ENCODE measurements at regions not wholly inside any gene's neighbourhood (a gene's known extent, or its start where the extent isn't known, plus 50 kb on each side); places are given as distances from the start of the nearest gene placed in this dataset.

DNA sequence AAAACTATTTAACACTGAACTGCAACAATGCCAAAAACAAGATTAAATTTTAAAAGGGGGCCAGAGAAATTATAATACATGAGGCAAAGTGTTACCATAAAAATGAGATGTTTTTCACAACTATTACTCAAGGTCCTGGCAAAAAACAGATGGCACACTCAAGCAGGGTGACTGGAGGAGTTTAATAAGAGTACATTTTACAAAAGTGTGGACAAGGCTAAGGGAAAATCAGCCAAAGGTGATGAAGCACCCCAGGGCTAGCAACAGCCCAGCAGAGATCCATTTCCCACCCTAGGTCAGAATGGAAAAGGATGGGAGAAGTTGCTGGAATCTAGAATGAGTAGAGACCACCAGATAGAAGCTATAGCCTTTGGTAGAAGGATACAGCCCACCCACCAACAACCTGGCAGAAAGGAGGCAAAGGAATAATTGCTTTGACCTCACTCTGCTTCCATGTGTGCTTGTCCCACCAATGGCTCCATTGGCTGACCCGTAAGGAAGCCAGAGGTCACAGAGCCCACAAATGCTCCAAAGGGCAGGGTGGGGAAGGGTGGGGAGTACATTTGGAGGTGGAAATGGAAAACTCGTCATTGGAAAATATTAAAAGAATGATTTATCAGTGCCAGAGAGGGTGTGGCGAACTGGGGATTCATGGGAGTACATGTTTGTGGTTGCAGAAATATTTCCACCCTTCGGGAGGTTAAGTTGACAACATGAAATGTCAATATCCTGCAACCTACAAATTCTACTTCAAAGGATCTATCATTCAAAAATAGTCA, 161.0 kb upstream of the UBE2E2 start:
- H3K4me3 ChIP-seq (ENCODE audit: low read depth, low read length), result no peak overlapping the region
- no peak for DNase-seq (ENCODE audit: low read depth)
- TF ChIP-seq, protein P1, sequence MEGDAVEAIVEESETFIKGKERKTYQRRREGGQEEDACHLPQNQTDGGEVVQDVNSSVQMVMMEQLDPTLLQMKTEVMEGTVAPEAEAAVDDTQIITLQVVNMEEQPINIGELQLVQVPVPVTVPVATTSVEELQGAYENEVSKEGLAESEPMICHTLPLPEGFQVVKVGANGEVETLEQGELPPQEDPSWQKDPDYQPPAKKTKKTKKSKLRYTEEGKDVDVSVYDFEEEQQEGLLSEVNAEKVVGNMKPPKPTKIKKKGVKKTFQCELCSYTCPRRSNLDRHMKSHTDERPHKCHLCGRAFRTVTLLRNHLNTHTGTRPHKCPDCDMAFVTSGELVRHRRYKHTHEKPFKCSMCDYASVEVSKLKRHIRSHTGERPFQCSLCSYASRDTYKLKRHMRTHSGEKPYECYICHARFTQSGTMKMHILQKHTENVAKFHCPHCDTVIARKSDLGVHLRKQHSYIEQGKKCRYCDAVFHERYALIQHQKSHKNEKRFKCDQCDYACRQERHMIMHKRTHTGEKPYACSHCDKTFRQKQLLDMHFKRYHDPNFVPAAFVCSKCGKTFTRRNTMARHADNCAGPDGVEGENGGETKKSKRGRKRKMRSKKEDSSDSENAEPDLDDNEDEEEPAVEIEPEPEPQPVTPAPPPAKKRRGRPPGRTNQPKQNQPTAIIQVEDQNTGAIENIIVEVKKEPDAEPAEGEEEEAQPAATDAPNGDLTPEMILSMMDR (IDR thresholded peaks at IDR 0.05; ENCODE audit: insufficient read depth, low read depth, low read length, missing control alignments), result no peak

DNA sequence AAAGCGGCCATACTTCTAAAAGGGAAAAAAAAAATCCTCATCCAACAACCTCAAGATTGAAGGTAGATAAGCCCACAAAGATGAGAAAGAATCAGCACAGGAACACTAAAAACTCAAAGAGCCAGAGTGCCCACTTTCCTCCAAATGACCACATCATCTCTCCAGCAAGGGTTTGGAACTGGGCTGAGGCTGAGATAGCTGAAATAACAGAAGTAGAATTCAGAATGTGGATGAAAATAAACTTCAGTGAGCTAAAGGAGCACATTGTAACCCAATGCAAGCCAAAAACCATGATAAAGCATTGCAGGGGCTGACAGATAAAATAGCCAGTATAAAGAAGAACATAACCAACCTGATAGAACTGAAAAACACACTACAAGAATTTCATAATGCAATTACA, 158.7 kb upstream of the UBE2E2 start:
- TF ChIP-seq, protein P1 (IDR thresholded peaks at IDR 0.05; ENCODE audit: insufficient read depth, low read depth, low read length, missing control alignments), result no peak
- DNase-seq (ENCODE audit: low read depth), result no peak
- H3K4me3 ChIP-seq (ENCODE audit: low read depth, low read length), result no peak overlapping the region

DNA sequence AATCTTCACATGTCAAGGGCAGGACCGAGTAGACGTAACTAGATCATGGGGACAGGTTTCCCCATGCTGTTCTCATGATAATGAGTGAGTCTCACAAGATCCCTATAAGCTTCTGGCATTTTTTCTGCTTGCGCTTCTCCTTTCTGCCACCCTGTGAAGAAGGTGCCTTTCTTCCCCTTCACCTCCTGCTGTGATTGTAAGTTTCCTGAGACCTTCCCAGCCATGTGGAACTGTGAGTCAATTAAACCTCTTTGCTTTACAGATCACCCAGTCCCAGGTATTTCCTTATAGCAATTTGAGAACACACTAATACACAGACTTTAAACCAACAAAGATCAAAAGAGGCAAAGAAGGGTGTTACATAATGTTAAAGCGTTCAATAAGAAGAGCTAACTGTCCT, 156.6 kb upstream of the UBE2E2 start:
- DNase-seq (ENCODE audit: low read depth), result no peak
- TF ChIP-seq, protein P1 (IDR thresholded peaks at IDR 0.05; ENCODE audit: insufficient read depth, low read depth, low read length, missing control alignments), result no peak
- H3K4me3 ChIP-seq (ENCODE audit: low read depth, low read length), result no peak overlapping the region

DNA sequence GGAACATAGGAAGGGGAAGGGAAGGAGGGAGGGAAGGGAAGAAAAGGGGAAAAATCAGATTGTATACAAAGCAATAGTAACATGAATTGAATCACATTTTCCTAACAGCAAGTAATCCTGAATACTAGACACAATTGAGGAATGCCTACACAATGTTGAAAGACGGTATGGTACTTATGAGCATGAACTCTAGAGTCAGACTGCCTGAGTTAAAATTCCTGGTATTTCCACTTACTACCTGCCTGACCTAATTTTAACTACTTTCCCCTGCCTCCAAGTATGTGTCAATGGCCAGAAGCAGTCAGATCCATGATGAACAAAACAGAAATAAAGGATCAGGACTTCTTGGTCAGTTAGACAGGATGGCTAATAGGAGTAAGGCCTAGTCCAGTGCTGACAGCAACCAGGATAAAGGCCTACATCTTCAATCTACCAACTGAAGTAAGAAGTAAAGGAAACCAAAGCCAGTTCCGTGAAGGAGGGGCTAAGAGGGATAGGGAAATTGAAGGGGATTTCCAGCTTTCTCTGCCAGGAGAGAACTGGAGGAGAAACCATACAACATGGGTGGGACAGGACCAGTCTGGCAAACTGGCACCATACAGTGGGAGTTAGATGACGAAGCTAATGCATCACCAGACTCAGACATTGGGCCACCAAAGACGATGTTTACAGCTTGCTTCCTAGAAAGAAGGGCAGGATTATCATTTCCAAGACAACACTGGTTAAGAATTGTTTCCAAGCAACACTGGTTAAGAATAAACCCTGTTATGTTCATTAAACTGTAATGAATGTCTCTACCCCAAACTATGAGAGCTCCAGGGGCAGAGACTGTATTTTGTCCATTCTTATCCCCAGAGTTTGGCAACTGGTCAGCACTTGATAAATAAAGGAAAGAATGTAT, 151.6 kb upstream of the UBE2E2 start:
- DNase-seq (ENCODE audit: low read depth), result peak; percentile 15
- H3K4me3 ChIP-seq (ENCODE audit: low read depth, low read length), result no peak overlapping the region
- TF ChIP-seq, protein P1 (IDR thresholded peaks at IDR 0.05; ENCODE audit: insufficient read depth, low read depth, low read length, missing control alignments), result no peak

DNA sequence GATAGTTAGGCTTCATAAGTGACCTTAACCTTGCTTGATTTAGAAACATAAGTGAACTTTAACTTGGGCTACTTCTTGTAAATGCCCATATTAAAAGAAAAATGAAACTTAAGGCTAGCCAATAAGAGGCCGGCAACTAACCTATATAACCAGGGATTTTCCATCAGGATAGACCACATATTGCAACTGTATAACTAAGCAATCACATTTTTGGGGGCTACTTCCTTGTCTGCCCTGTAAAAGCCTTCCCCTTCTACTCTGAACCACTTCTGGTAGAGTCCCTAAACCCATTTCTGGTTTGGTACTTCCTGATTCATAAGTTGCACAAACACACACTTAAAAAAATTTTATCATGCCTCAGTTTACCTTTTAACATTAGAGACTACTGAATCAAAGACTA, 150.9 kb upstream of the UBE2E2 start:
- TF ChIP-seq, protein P1 (IDR thresholded peaks at IDR 0.05; ENCODE audit: insufficient read depth, low read depth, low read length, missing control alignments), result no peak
- H3K4me3 ChIP-seq (ENCODE audit: low read depth, low read length), result no peak overlapping the region
- DNase-seq (ENCODE audit: low read depth), result peak; percentile 15

DNA sequence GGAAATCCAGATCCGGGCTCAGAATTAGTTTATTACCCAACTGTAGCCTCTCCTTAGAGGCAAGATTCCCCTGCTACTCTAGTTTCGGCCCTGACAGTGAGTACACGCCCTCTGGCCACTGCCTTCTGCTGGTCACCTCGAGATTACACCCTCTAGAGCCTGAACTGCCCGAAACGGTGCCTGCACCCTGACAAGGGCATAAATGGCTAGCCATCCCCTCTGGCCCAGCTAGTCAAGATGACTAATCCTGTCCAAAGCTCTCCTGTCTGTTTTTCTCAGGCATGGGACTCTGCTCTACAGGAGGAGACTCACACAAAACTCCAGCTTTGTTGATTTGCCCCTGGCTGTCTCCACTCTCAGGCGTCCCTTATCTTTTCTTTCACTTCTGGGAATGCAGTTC, 150.5 kb upstream of the UBE2E2 start:
- H3K4me3 ChIP-seq (ENCODE audit: low read depth, low read length), result no peak overlapping the region
- DNase-seq (ENCODE audit: low read depth), result peak; percentile 21
- TF ChIP-seq, protein P1 (IDR thresholded peaks at IDR 0.05; ENCODE audit: insufficient read depth, low read depth, low read length, missing control alignments), result peak; percentile 2
